Endothelial cell of umbilical vein (primary cell): ENCODE measurements at regions not wholly inside any gene's neighbourhood (a gene's known extent, or its start where the extent isn't known, plus 50 kb on each side); places are given as distances from the start of the nearest gene placed in this dataset.

Source experiments
- BruUV-seq: library from RNA; stranded (reverse); fragments of 400-500 nt; replicated peaks from 2 replicates; lab custom pipeline; 2021; lab: Mats Ljungman, UMichigan
- CTCF ChIA-PET: fragments of 300-600, 350-600 bp; sonication (Branson Sonifier 250); formaldehyde crosslinking; loops from one replicate; lab custom pipeline; 2021; ENCODE audit warnings: antibody characterized with exemption, inconsistent platforms; lab: Charles Lee
- POLR2A ChIA-PET: fragments of 300-600, 350-600 bp; sonication (Branson Sonifier 250); formaldehyde crosslinking; loops from one replicate; lab custom pipeline; 2021; ENCODE audit warnings: antibody characterized with exemption, inconsistent platforms; lab: Charles Lee
- DNase-seq: peaks from one replicate; pipeline ENCODE4 v3.0.0-alpha.2; 2011; ENCODE audit warnings: low read depth, low spot score
- FAIRE-seq: peaks from 2 replicates; lab custom pipeline; 2011; peaks lifted over from hg19 to GRCh38; lab: Jason Lieb, UNC
- H2AFZ ChIP-seq: 2 replicates; pipeline ENCODE4 v1.6.0; 2012; ENCODE audit warnings: low read depth, low read length, control low read depth, inconsistent platforms
- H3K27ac ChIP-seq: 2 replicates; pipeline ENCODE4 v1.5.1; 2011; ENCODE audit warnings: low read depth, mild to moderate bottlenecking, control low read depth, low read length, moderate library complexity; ENCODE audit not compliant: insufficient read depth
- H3K27me3 ChIP-seq, 2 experiments: 2 replicates each; pipeline versions ENCODE4 v1.6.0 to v1.6.1; 2011; ENCODE audit warnings: low read length in 2 of 2, mixed read lengths in 1 of 2; ENCODE audit not compliant: control insufficient read depth in 2 of 2, insufficient read depth in 2 of 2
- H3K36me3 ChIP-seq, 2 experiments: 2 replicates in 1 of 2; 3 replicates in 1 of 2; pipeline ENCODE4 v1.5.1; 2011; ENCODE audit warnings: low read length in 2 of 2, mild to moderate bottlenecking in 1 of 2, moderate library complexity in 1 of 2; ENCODE audit not compliant: control insufficient read depth in 2 of 2, insufficient read depth in 2 of 2; ENCODE audit errors: extremely low read depth in 1 of 2
- H3K4me1 ChIP-seq: 3 replicates; pipeline ENCODE4 v1.5.1; 2011; ENCODE audit warnings: mild to moderate bottlenecking, low read length; ENCODE audit not compliant: control insufficient read depth, insufficient read depth; ENCODE audit errors: extremely low read depth
- H3K4me2 ChIP-seq: 2 replicates; pipeline ENCODE4 v1.6.1; 2011; ENCODE audit warnings: low read length, control low read depth, mixed read lengths; ENCODE audit not compliant: insufficient read depth
- H3K4me3 ChIP-seq, 3 experiments: fragments of 200-600 bp in 1 of 3; sonication (generic), shearing (Covaris generic) in 1 of 3; replicated peaks in 1 of 3; 2 replicates each; pipeline ENCODE4 v1.5.1; 2011 to 2016; ENCODE audit warnings: control low read depth in 3 of 3, low read length in 3 of 3, mild to moderate bottlenecking in 2 of 3, inconsistent platforms in 1 of 3, low read depth in 1 of 3, moderate library complexity in 1 of 3; ENCODE audit not compliant: insufficient read depth in 1 of 3
- H3K79me2 ChIP-seq: 2 replicates; pipeline ENCODE4 v1.6.0; 2012; ENCODE audit warnings: low read length, inconsistent platforms; ENCODE audit not compliant: control insufficient read depth, insufficient read depth
- H3K9ac ChIP-seq: replicated peaks from 2 replicates; pipeline ENCODE3; 2011; ENCODE audit warnings: low read length, control low read depth; ENCODE audit not compliant: insufficient read depth; ENCODE audit errors: extremely low read depth
- H3K9me1 ChIP-seq: replicated peaks from 3 replicates; pipeline ENCODE4 v1.6.0; 2011; ENCODE audit warnings: mild to moderate bottlenecking, low read length; ENCODE audit not compliant: control insufficient read depth, insufficient read depth; ENCODE audit errors: extremely low read depth
- H3K9me3 ChIP-seq: replicated peaks from 2 replicates; pipeline ENCODE4 v1.5.1; 2012; ENCODE audit warnings: low read length, inconsistent platforms; ENCODE audit not compliant: control insufficient read depth, insufficient read depth
- H4K20me1 ChIP-seq: replicated peaks from 2 replicates; pipeline ENCODE3; 2011; ENCODE audit warnings: mild to moderate bottlenecking, low read length; ENCODE audit not compliant: control insufficient read depth, insufficient read depth; ENCODE audit errors: extremely low read depth
- EZH2 ChIP-seq: IDR thresholded peaks from 2 replicates; pipeline ENCODE4 v1.6.1; 2012; ENCODE audit warnings: borderline replicate concordance, low read depth, mild to moderate bottlenecking, moderate library complexity, low read length, inconsistent platforms; ENCODE audit not compliant: severe bottlenecking
- FOS ChIP-seq: IDR thresholded peaks from 2 replicates; pipeline ENCODE4 v1.6.1; 2011; ENCODE audit warnings: mild to moderate bottlenecking, low read length, moderate library complexity, borderline replicate concordance; ENCODE audit not compliant: insufficient read depth
- GATA2 ChIP-seq: IDR thresholded peaks from 2 replicates; pipeline ENCODE4 v1.7.0; 2011; ENCODE audit warnings: low read depth, mild to moderate bottlenecking, moderate library complexity, mixed read lengths, low read length; ENCODE audit not compliant: insufficient read length, insufficient read depth
- JUN ChIP-seq: IDR thresholded peaks from 2 replicates; pipeline ENCODE4 v1.6.1; 2011; ENCODE audit warnings: borderline replicate concordance, low read depth; ENCODE audit not compliant: insufficient read length, insufficient read depth
- MYC ChIP-seq: IDR thresholded peaks from one replicate; pipeline ENCODE4 v1.6.1; 2011; ENCODE audit warnings: mild to moderate bottlenecking, low read depth, low read length
- POLR2A ChIP-seq: IDR thresholded peaks from 2 replicates; pipeline ENCODE4 v1.6.1; 2012; ENCODE audit warnings: low read depth, mild to moderate bottlenecking, control low read depth, low read length
- POLR2AphosphoS5 ChIP-seq: IDR thresholded peaks from 2 replicates; pipeline ENCODE4 v1.6.1; 2012; ENCODE audit warnings: low read depth, mild to moderate bottlenecking, control low read depth, low read length, moderate library complexity; ENCODE audit not compliant: insufficient read depth
- dilution Hi-C: fragments of 300-500 bp; cut with MboI; formaldehyde crosslinking; loops from one replicate; pipeline ENCODE4 v1.15.0; 2019; ENCODE audit warnings: low sequenced_read_pairs; ENCODE audit not compliant: extremely low pct_ligation_motif_present
- intact Hi-C: fragments of 100-400 bp; cut with micrococcal nuclease; formaldehyde crosslinking; loops from one replicate; pipeline ENCODE4 v1.10.0; 2022
- TF ChIP-seq, protein P1 (sequence below): IDR thresholded peaks from 2 replicates; pipeline ENCODE4 v1.6.1; 2011; ENCODE audit not compliant: insufficient read depth, insufficient read length
- TF ChIP-seq, protein P2 (sequence below), 2 donors: IDR thresholded peaks; 1 replicate in 1 of 2; 2 replicates in 1 of 2; pipeline ENCODE4 v1.5.1; 2011; ENCODE audit warnings: low read length in 2 of 2, mild to moderate bottlenecking in 2 of 2, moderate library complexity in 2 of 2, control low read depth in 1 of 2, inconsistent platforms in 1 of 2, low read depth in 1 of 2; ENCODE audit not compliant: insufficient read depth in 1 of 2; ENCODE audit errors: extremely low read depth in 1 of 2

DNA sequence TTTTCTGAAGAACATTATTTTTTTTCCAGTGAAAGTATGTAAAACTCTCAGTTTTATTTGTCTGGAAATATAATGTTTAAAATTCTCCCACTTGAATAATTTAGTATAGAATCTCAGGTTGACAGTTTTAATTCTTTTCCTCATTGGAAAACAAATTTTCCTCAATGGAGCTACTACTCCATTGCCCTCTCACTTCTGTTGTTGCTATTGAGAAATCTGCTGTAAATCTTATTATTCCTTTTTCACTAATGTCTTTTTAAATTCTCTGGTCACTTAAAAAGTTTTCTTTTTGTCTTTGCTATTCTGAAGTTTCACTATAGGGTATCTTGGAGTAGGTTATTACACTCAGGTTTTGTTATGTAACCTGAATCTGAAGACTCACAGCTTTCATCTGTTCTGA is 216.1 kb upstream of the PMFBP1 start:
- H3K27ac ChIP-seq, result no peak overlapping the region
- intact Hi-C loops, result loop anchor here (10.0 kb wide), 1 partner anchor 277 kb away; no protein-coding TSS in a partner anchor
- H3K9me1 ChIP-seq, result no peaks in the 10 kb centered on the region
- POLR2A ChIA-PET, result no interaction called here
- TF ChIP-seq, protein P1, sequence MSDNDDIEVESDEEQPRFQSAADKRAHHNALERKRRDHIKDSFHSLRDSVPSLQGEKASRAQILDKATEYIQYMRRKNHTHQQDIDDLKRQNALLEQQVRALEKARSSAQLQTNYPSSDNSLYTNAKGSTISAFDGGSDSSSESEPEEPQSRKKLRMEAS, result no peak
- TF ChIP-seq MYC (no peak), GATA2 (no peak), JUN (no peak), POLR2AphosphoS5 (no peak), POLR2A (no peak), FOS (no peak), EZH2 (no peak)
- TF ChIP-seq, protein P2, sequence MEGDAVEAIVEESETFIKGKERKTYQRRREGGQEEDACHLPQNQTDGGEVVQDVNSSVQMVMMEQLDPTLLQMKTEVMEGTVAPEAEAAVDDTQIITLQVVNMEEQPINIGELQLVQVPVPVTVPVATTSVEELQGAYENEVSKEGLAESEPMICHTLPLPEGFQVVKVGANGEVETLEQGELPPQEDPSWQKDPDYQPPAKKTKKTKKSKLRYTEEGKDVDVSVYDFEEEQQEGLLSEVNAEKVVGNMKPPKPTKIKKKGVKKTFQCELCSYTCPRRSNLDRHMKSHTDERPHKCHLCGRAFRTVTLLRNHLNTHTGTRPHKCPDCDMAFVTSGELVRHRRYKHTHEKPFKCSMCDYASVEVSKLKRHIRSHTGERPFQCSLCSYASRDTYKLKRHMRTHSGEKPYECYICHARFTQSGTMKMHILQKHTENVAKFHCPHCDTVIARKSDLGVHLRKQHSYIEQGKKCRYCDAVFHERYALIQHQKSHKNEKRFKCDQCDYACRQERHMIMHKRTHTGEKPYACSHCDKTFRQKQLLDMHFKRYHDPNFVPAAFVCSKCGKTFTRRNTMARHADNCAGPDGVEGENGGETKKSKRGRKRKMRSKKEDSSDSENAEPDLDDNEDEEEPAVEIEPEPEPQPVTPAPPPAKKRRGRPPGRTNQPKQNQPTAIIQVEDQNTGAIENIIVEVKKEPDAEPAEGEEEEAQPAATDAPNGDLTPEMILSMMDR (IDR thresholded peaks at IDR 0.05; ENCODE audit: extremely low read depth in 1 of 2, insufficient read depth in 1 of 2, low read depth in 1 of 2, low read length in 2 of 2), result no peak
- no peaks in the 10 kb centered on the region for H3K4me1 ChIP-seq
- no peaks in the 10 kb centered on the region for H4K20me1 ChIP-seq
- H3K4me3 ChIP-seq, result no peak overlapping the region
- no peak overlapping the region for H3K9ac ChIP-seq
- no TSS peak for BruUV-seq
- no peaks in the 10 kb centered on the region for H3K27me3 ChIP-seq
- H3K4me2 ChIP-seq, result no peak overlapping the region
- dilution Hi-C loops, result no loop called here
- H3K9me3 ChIP-seq, result no peaks in the 10 kb centered on the region
- FAIRE-seq, result no peak
- no peaks in the 10 kb centered on the region for H3K36me3 ChIP-seq
- CTCF ChIA-PET, result interaction anchor here (1.4 to 2.5 kb wide), 4 partner anchors 12 to 146 kb away, joined by 3 to 25 read pairs (median 3); no protein-coding TSS in a partner anchor
- DNase-seq, result no peak
- no peak overlapping the region for H2AFZ ChIP-seq
- no peaks in the 10 kb centered on the region for H3K79me2 ChIP-seq
